ENCODE measurements at regions not wholly inside any gene's neighbourhood (a gene's known extent, or its start where the extent isn't known, plus 50 kb on each side); places are given as distances from the start of the nearest gene placed in this dataset.

DNA sequence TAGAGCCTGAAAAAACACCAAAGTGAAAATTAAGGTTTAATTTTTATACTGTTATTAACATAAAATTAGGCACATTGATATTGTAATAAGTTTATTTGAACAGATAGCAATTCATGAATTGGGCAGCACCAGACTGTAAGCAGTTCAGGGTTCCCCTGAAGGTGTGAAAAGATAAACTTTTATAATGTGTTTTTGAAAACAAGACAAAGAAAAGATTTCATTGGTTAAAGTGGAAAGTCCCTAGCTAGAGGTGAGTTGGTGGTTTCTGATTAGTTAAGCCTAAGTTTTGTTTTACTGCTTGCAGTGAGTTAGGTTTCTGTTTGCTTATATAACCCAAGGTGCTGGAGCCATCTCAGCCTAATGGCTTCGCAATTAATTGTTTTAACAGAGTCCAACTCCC lies 96.5 kb upstream of the RPS23 start:
- H3K4me3 ChIP-seq (ENCODE audit: low read depth, low read length) = no peak overlapping the region
- DNase-seq (ENCODE audit: low read depth) = no peak

- H3K4me3 ChIP-seq (ENCODE audit: low read depth, low read length) = no peak overlapping the region
- no peak for DNase-seq (ENCODE audit: low read depth)
Measured at GRCh38 chr5:82367930-82368329, 89.8 kb upstream of the RPS23 start.

DNA sequence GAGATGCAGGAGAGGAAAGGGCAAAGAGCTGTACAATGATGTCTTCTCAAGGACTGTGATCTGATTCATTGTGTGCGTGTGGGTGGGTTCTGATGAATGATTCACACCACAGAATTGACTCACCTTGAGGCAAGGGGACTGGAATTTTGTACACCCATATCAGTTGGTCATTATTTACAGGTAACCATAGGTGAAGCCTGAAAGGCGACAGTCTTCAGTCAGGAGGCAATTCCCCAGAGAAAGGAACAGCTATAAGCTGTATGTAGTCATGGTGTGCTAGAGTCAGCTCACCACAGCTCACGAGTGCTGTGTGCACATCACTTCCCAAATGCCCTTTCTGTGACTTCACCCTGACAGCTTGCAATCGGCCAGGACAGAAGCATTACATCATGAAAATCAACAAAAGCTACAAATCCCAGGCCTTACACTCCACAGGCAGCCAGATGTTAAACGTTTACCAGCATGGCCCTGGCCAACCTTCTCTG lies 87.6 kb upstream of the RPS23 start:
- no peak overlapping the region for H3K4me3 ChIP-seq (ENCODE audit: low read depth, low read length)
- DNase-seq (ENCODE audit: low read depth) = peak; percentile 84

DNA sequence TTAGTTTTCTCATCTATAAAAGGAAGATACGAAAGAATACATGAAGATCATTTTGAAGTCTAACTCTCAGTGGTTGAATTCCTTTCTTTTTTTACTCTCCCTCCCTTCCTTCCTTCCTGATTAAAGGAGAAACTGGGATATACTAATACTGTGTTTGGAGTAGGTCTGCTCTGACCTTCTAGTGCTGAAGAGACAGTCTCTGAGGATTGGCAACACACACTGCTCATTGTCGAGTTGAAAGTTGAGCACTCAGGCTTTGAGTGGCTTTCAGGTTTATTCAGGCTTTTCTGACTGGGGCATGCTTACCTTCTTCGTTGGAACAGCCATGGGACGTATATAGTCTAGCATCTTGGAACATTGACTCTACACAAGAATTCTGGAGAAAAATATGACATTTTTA lies 86.9 kb upstream of the RPS23 start:
- H3K4me3 ChIP-seq (ENCODE audit: low read depth, low read length) = no peak overlapping the region
- no peak for DNase-seq (ENCODE audit: low read depth)

GRCh38 chr5:82364497-82364896 lies 86.3 kb upstream of the RPS23 start:
- DNase-seq (ENCODE audit: low read depth) = no peak
- H3K4me3 ChIP-seq (ENCODE audit: low read depth, low read length) = no peak overlapping the region

GRCh38 chr5:82363524-82363923 lies 85.4 kb upstream of the RPS23 start:
- H3K4me3 ChIP-seq (ENCODE audit: low read depth, low read length) = no peak overlapping the region
- DNase-seq (ENCODE audit: low read depth) = no peak

GRCh38 chr5:82362636-82363035 lies 84.5 kb upstream of the RPS23 start:
- no peak overlapping the region for H3K4me3 ChIP-seq (ENCODE audit: low read depth, low read length)
- no peak for DNase-seq (ENCODE audit: low read depth)

- H3K4me3 ChIP-seq (ENCODE audit: low read depth, low read length) = no peak overlapping the region
- no peak for DNase-seq (ENCODE audit: low read depth)
Measured at GRCh38 chr5:82360022-82360421, 81.9 kb upstream of the RPS23 start.

DNA sequence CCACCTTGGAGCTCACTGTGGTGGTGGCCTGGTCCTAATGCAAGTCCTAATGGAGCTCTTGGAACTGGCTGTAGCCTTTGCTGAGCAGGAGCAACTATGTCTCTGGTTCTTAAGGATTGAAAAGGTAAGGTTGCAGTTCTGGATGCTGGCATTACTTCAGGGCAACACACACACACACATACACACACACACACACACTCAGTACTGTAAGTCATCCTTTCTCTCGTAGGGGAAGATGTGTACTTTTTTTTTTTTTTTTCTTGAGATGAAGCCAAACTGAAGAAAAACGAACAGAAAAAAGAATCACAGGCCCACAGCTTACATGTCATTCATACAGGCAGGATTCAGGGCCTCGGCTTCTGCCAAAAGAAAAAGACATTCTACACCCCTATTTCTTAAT lies 81.1 kb upstream of the RPS23 start:
- H3K4me3 ChIP-seq (ENCODE audit: low read depth, low read length) = no peak overlapping the region
- no peak for DNase-seq (ENCODE audit: low read depth)

GRCh38 chr5:82358457-82358856 lies 80.3 kb upstream of the RPS23 start:
- H3K4me3 ChIP-seq (ENCODE audit: low read depth, low read length) = no peak overlapping the region
- DNase-seq (ENCODE audit: low read depth) = peak; percentile 69

DNA sequence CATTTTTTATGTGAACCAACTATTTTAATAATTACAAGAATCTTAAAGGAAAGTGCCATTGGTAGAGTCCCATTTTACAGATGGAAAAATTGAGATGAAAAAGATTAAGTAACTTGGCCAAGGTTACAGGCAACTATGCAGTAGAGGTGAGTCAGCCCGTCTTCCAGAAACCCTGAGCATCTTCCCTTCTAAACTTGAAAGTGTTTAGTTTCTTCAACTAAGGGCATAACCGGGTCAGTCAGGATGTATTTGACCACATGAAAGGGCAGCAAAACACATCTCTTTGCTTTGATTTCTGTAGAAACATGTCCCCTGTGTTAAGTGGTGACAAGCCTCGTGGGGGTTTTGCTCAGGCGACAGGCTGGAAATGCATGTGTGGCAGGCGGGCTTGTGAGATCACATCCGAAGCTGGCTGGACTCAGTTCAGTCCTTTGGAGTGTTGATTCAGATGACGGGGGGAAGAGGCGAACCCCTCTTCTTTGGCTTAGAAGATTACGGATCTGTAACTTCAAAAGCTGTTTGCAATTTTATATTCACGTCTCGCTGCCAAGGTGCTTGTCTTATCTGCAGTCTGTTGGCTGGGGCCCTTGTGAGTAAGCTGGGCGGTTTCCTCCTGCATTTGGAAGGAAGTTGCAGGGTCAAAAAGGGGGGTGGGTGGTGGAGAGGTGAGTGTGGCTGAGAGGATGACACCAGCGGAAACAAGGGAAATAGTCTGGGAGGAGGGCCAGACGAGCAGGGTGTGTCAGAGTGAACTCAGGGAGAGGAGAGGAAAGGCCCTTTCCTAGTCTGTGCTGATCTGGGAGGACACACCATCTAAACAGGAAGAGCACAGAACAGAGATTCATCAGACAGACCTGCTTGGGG lies 78.9 kb upstream of the RPS23 start:
- peak; percentile 87 for DNase-seq (ENCODE audit: low read depth)
- H3K4me3 ChIP-seq (ENCODE audit: low read depth, low read length) = no peak overlapping the region

GRCh38 chr5:82356021-82356420 lies 77.9 kb upstream of the RPS23 start:
- no peak overlapping the region for H3K4me3 ChIP-seq (ENCODE audit: low read depth, low read length)
- no peak for DNase-seq (ENCODE audit: low read depth)

GRCh38 chr5:82355496-82355895 lies 77.3 kb upstream of the RPS23 start:
- H3K4me3 ChIP-seq (ENCODE audit: low read depth, low read length) = no peak overlapping the region
- no peak for DNase-seq (ENCODE audit: low read depth)

GRCh38 chr5:82355053-82355452 lies 76.9 kb upstream of the RPS23 start:
- no peak overlapping the region for H3K4me3 ChIP-seq (ENCODE audit: low read depth, low read length)
- no peak for DNase-seq (ENCODE audit: low read depth)

DNA sequence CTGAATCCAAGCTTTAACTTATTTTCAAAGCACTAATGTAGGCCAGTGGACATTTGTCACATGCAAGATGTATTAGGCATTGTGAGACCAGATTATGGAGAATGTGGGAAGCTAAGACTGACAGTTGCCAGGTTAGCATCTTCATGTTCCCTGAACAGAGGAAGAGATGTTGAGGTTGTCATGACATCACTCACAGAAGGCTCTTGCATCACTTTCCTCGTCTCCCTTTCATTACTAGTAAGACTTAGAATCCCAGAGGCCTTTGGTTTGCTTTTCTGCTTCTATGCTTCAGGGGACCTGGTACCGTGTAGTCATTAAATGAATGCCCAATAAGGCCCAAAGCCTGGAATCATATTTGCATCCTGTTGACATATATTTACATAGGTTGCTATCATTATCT lies 76.4 kb upstream of the RPS23 start:
- H3K4me3 ChIP-seq (ENCODE audit: low read depth, low read length) = no peak overlapping the region
- DNase-seq (ENCODE audit: low read depth) = no peak

DNA sequence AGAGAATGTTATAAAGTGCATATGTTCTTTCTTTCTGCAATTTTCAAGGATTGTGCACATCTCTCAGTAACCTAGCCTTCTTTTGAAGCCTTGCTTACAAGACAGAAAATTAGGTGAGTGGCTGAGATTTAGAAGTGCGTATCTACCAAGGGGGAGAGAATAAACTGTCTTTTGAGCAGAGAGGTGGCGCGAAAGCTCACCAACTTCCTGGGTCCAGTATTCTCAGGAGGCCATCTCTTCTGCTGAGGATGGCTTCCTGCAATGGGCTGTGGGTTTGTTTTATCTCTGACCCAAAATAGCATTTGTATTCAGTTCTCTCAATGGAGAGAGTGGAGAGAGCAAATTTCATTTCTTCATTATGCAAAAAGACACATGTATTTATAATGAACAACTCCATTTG lies 75.4 kb upstream of the RPS23 start:
- H3K4me3 ChIP-seq (ENCODE audit: low read depth, low read length) = no peak overlapping the region
- no peak for DNase-seq (ENCODE audit: low read depth)

- no peak overlapping the region for H3K4me3 ChIP-seq (ENCODE audit: low read depth, low read length)
- DNase-seq (ENCODE audit: low read depth) = no peak
Measured at GRCh38 chr5:82352146-82352791, 74.1 kb upstream of the RPS23 start.

- DNase-seq (ENCODE audit: low read depth) = no peak
- no peak overlapping the region for H3K4me3 ChIP-seq (ENCODE audit: low read depth, low read length)
Measured at GRCh38 chr5:82351754-82352145, 73.6 kb upstream of the RPS23 start.

GRCh38 chr5:82351297-82351696 lies 73.1 kb upstream of the RPS23 start:
- no peak overlapping the region for H3K4me3 ChIP-seq (ENCODE audit: low read depth, low read length)
- no peak for DNase-seq (ENCODE audit: low read depth)

DNA sequence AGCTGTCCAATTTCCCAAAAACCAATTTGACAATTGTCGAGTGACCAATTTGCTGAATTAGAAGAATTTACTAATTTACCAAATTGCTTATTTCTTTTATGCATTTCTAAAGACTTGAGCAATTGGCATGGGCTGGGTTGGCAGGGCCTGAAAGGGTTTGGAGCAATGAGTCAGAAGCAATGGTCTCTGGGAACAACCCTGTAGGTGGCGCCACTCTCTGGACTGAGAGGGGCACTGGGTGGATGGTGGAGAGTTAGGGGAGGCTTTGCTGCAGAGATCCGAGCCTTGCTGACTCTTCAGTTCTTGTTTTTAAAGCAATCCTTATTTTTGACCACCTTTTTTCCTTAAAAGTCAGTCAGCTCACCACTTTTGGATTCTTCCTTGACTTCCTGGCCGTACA lies 71.5 kb upstream of the RPS23 start:
- no peak overlapping the region for H3K4me3 ChIP-seq (ENCODE audit: low read depth, low read length)

More for the DNA sequence above, 71.5 kb upstream of the RPS23 start:
- DNase-seq (ENCODE audit: low read depth) = no peak
